IMR-90 (cell line): ENCODE measurements at regions not wholly inside any gene's neighbourhood (a gene's known extent, or its start where the extent isn't known, plus 50 kb on each side); places are given as distances from the start of the nearest gene placed in this dataset.

Experiments
- ATAC-seq: fragments of 200-7000 bp; cut with Tn5 transposase; 2 replicates; pipeline ENCODE4 v1.9.1; 2020; ENCODE audit warnings: low read depth, mild to moderate bottlenecking, moderate library complexity
- BruUV-seq: library from RNA; stranded (reverse); fragments of 400-500 nt; replicated peaks from 2 replicates; lab custom pipeline; 2021; lab: Mats Ljungman, UMichigan
- CTCF ChIA-PET: fragments of 300-600 bp; formaldehyde crosslinking; extraction: SDS; loops from one replicate; lab custom pipeline; 2021; ENCODE audit warnings: antibody characterized with exemption; lab: Yijun Ruan, JAX
- POLR2A ChIA-PET: fragments of 300-600 bp; sonication (Branson Sonifier 250); formaldehyde crosslinking; loops from one replicate; lab custom pipeline; 2022; ENCODE audit warnings: antibody characterized with exemption; ENCODE audit not compliant: unreplicated experiment; lab: Charles Lee
- DNase-seq: peaks from one replicate; pipeline ENCODE4 v3.0.0; 2013
- H2AFZ ChIP-seq: replicated peaks from 2 replicates; pipeline ENCODE3; 2013; ENCODE audit warnings: low read length, mild to moderate bottlenecking; ENCODE audit not compliant: poor library complexity
- H2AK5ac ChIP-seq: 2 replicates; pipeline ENCODE4 v1.6.1; 2013; ENCODE audit warnings: low read depth, low read length, inconsistent platforms
- H2AK9ac ChIP-seq: replicated peaks from 2 replicates; pipeline ENCODE3; 2013; ENCODE audit warnings: mild to moderate bottlenecking, low read depth, low read length, moderate library complexity; ENCODE audit not compliant: poor library complexity
- H2BK120ac ChIP-seq: 2 replicates; pipeline ENCODE4 v1.6.1; 2013; ENCODE audit warnings: low read depth, low read length, inconsistent platforms
- H2BK15ac ChIP-seq: 3 replicates; pipeline ENCODE4 v1.6.1; 2013; ENCODE audit warnings: low read depth, low read length, inconsistent platforms
- H2BK20ac ChIP-seq: 2 replicates; pipeline ENCODE4 v1.6.1; 2013; ENCODE audit warnings: low read depth, mild to moderate bottlenecking, inconsistent platforms, low read length, moderate library complexity
- H2BK5ac ChIP-seq: 2 replicates; pipeline ENCODE4 v1.6.1; 2013; ENCODE audit warnings: mild to moderate bottlenecking, low read depth, low read length, inconsistent platforms; ENCODE audit not compliant: poor library complexity, severe bottlenecking
- H3K14ac ChIP-seq: replicated peaks from 2 replicates; pipeline ENCODE4 v1.6.1; 2013; ENCODE audit warnings: low read depth, low read length, inconsistent platforms
- H3K18ac ChIP-seq: 2 replicates; pipeline ENCODE4 v1.6.1; 2013; ENCODE audit warnings: low read depth, low read length, control low read depth
- H3K23ac ChIP-seq: 2 replicates; pipeline ENCODE4 v1.6.1; 2013; ENCODE audit warnings: low read depth, low read length, inconsistent platforms
- H3K27ac ChIP-seq: 2 replicates; pipeline ENCODE4 v1.5.1; 2013; ENCODE audit warnings: mild to moderate bottlenecking, control low read depth, low read length; ENCODE audit not compliant: insufficient read depth
- H3K27me3 ChIP-seq: 2 replicates; pipeline ENCODE4 v1.6.1; 2013; ENCODE audit warnings: low read length; ENCODE audit not compliant: control insufficient read depth, insufficient read depth
- H3K36me3 ChIP-seq: 2 replicates; pipeline ENCODE4 v1.6.1; 2013; ENCODE audit warnings: low read length, mixed read lengths; ENCODE audit not compliant: control insufficient read depth, insufficient read depth
- H3K4ac ChIP-seq: 2 replicates; pipeline ENCODE4 v1.6.1; 2013; ENCODE audit warnings: low read depth, low read length, inconsistent platforms
- H3K4me1 ChIP-seq: 2 replicates; pipeline ENCODE4 v1.6.1; 2013; ENCODE audit warnings: low read length, mixed read lengths; ENCODE audit not compliant: control insufficient read depth, insufficient read depth
- H3K4me2 ChIP-seq: 2 replicates; pipeline ENCODE4 v1.6.1; 2013; ENCODE audit warnings: low read depth, mild to moderate bottlenecking, control low read depth, low read length, moderate library complexity
- H3K4me3 ChIP-seq: 2 replicates; pipeline ENCODE4 v1.5.1; 2013; ENCODE audit warnings: low read depth, mild to moderate bottlenecking, control low read depth, low read length, moderate library complexity; ENCODE audit not compliant: insufficient read depth
- H3K56ac ChIP-seq: 2 replicates; pipeline ENCODE4 v1.6.1; 2013; ENCODE audit warnings: low read length, inconsistent platforms; ENCODE audit not compliant: insufficient read depth; ENCODE audit errors: extremely low read depth
- H3K79me1 ChIP-seq, 2 experiments: 2 replicates each; pipeline ENCODE4 v1.6.1; 2013; ENCODE audit warnings: low read length in 2 of 2, inconsistent platforms in 1 of 2, low read depth in 1 of 2
- H3K9ac ChIP-seq: 2 replicates; pipeline ENCODE4 v1.6.1; 2013; ENCODE audit warnings: low read depth, low read length, control low read depth
- H3K9me1 ChIP-seq: 2 replicates; pipeline ENCODE4 v1.6.1; 2013; ENCODE audit warnings: low read length, inconsistent platforms; ENCODE audit not compliant: insufficient read depth
- H3K9me3 ChIP-seq: 2 replicates; pipeline ENCODE4 v1.6.1; 2013; ENCODE audit warnings: low read length; ENCODE audit not compliant: control insufficient read depth, insufficient read depth
- H4K20me1 ChIP-seq: 2 replicates; pipeline ENCODE4 v1.6.1; 2013; ENCODE audit warnings: low read length, inconsistent platforms; ENCODE audit not compliant: insufficient read depth
- H4K5ac ChIP-seq: 2 replicates; pipeline ENCODE4 v1.6.1; 2013; ENCODE audit warnings: mild to moderate bottlenecking, low read depth, low read length, control low read depth
- H4K8ac ChIP-seq, 2 experiments: 2 replicates each; pipeline ENCODE4 v1.6.1; 2013; ENCODE audit warnings: low read depth in 2 of 2, low read length in 2 of 2, control low read depth in 1 of 2, inconsistent platforms in 1 of 2
- H4K91ac ChIP-seq: 2 replicates; pipeline ENCODE4 v1.6.1; 2013; ENCODE audit warnings: low read depth, low read length, inconsistent platforms; ENCODE audit not compliant: insufficient read depth
- BHLHE40 ChIP-seq: fragments of 150-350 bp; IDR thresholded peaks from 2 replicates; pipeline ENCODE4 v1.6.1; 2016; ENCODE audit warnings: mild to moderate bottlenecking, low read depth, low read length
- CHD1 ChIP-seq: IDR thresholded peaks from 2 replicates; pipeline ENCODE4 v1.6.1; 2012; ENCODE audit warnings: low read depth, low read length, improper control_type of control experiment
- MAFK ChIP-seq: IDR thresholded peaks from 2 replicates; pipeline ENCODE4 v1.6.1; 2012; ENCODE audit warnings: low read depth, low read length, improper control_type of control experiment
- MAZ ChIP-seq: IDR thresholded peaks from 2 replicates; pipeline ENCODE4 v1.6.1; 2012; ENCODE audit warnings: low read depth, mild to moderate bottlenecking, low read length, improper control_type of control experiment, moderate library complexity, borderline replicate concordance
- NFE2L2 ChIP-seq: fragments of 150-350 bp; IDR thresholded peaks from 2 replicates; pipeline ENCODE4 v1.6.1; 2016; ENCODE audit warnings: low read depth, mild to moderate bottlenecking, low read length
- SMC3 ChIP-seq: fragments of 150-350 bp; IDR thresholded peaks from 2 replicates; pipeline ENCODE4 v1.6.1; 2016; ENCODE audit warnings: low read depth, mild to moderate bottlenecking, antibody characterized with exemption, low read length, moderate library complexity
- USF2 ChIP-seq: fragments of 150-350 bp; IDR thresholded peaks from 2 replicates; pipeline ENCODE4 v1.6.1; 2017; ENCODE audit warnings: mild to moderate bottlenecking, antibody characterized with exemption, low read length, low read depth
- WGBS, 2 experiments: methylation state at CpG; one replicate each; pipeline versions ENCODE4 v1.1.5 to v1.1.7; 2013; ENCODE audit warnings: missing lambda C conversion rate in 2 of 2; ENCODE audit not compliant: insufficient read length in 1 of 2; ENCODE audit errors: extremely low coverage in 2 of 2; 5-methylcytosine and 5-hydroxymethylcytosine counted together
- dilution Hi-C: fragments of 300-500 bp; cut with HindIII; formaldehyde crosslinking; loops from one replicate; pipeline ENCODE4 v1.14.3; 2018; ENCODE audit warnings: low sequenced_read_pairs; ENCODE audit not compliant: unreplicated experiment
- in situ Hi-C: fragments of 300-500 bp; cut with MboI; formaldehyde crosslinking; loops from 3 replicates; pipeline ENCODE4 v1.14.3; 2019; ENCODE audit warnings: low sequenced_read_pairs, inconsistent platforms, mixed read lengths
- intact Hi-C: fragments of 100-400 bp; cut with micrococcal nuclease; formaldehyde crosslinking; loops from 2 replicates; pipeline ENCODE4 v1.10.0; 2022
- TF ChIP-seq, protein P1 (sequence below): conservative IDR thresholded peaks from 2 replicates; pipeline ENCODE4 v1.5.1; 2012; ENCODE audit warnings: mild to moderate bottlenecking, low read depth, low read length, improper control_type of control experiment

DNA sequence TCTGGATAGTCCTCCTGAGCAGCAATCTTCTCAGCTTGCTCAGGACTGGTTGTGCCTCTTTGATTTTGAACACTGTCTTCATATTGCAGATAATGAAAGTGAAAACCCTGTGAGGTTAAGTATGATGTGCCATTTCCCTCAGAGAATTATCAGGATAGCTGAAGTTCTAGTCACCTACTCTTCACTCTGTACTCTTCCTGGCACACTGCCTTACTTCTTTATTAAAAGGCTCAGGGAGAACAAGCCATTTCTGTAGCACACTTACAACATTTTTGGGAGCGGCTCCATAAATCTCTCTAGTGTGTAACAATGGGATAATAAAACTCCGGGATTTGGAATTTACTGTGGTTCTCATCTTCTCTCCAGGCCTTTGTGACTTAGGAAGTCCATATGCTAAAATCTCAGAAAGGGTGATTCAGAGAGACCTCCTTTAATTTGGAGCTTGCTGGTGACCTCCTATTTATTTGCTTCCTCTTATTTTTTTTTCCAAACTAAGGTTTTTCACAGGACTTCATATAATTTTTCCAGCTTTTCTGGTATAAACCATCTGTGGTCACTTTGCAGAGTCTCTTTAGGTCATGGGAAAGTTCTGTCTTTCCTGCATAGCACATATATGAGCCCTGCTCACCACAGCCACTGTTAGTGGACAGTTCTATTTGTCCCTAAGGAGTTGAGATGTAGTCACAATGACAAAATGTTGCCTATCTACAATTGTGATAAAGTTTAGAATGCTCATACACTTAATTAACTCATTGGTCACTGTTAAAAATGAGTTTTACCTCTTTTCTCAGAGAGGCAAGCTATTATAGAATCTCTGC is 53.5 kb upstream of the LDHB start:
- no peak for DNase-seq
- H4K8ac ChIP-seq: no peak overlapping the region
- H2AK5ac ChIP-seq: no peak overlapping the region
- H3K27me3 ChIP-seq: no peaks in the 10 kb centered on the region
- H3K9me3 ChIP-seq: no peaks in the 10 kb centered on the region
- ATAC-seq: no peak
- no peaks in the 10 kb centered on the region for H3K9me1 ChIP-seq
- dilution Hi-C loops (no loop called here), intact Hi-C loops (no loop called here), in situ Hi-C loops (no loop called here)
- ChIA-PET CTCF (interaction anchor here (1.3 kb wide), 1 partner anchor 13 kb away, joined by 8 read pairs; no protein-coding TSS in a partner anchor), POLR2A (no interaction called here)
- no peak overlapping the region for H4K5ac ChIP-seq
- no peak overlapping the region for H3K18ac ChIP-seq
- H4K91ac ChIP-seq: no peak overlapping the region
- no CpG with 5 or more reads among the region's 2 CpGs for WGBS, 2 experiments
- no peak overlapping the region for H2BK15ac ChIP-seq
- no peak overlapping the region for H3K23ac ChIP-seq
- H3K9ac ChIP-seq: no peak overlapping the region
- H4K20me1 ChIP-seq: no peaks in the 10 kb centered on the region
- H3K36me3 ChIP-seq: no peaks in the 10 kb centered on the region
- no peak overlapping the region for H2BK20ac ChIP-seq
- H3K27ac ChIP-seq: no peak overlapping the region
- H3K4me1 ChIP-seq: no peaks in the 10 kb centered on the region
- no peak overlapping the region for H2AFZ ChIP-seq
- no peak overlapping the region for H3K14ac ChIP-seq
- H3K4me2 ChIP-seq: no peak overlapping the region
- H3K4ac ChIP-seq: no peak overlapping the region
- H2BK120ac ChIP-seq: no peak overlapping the region
- TF ChIP-seq BHLHE40 (no peak), MAFK (no peak), CHD1 (no peak), NFE2L2 (no peak), SMC3 (no peak), MAZ (no peak), USF2 (no peak)
- TF ChIP-seq, protein P1, sequence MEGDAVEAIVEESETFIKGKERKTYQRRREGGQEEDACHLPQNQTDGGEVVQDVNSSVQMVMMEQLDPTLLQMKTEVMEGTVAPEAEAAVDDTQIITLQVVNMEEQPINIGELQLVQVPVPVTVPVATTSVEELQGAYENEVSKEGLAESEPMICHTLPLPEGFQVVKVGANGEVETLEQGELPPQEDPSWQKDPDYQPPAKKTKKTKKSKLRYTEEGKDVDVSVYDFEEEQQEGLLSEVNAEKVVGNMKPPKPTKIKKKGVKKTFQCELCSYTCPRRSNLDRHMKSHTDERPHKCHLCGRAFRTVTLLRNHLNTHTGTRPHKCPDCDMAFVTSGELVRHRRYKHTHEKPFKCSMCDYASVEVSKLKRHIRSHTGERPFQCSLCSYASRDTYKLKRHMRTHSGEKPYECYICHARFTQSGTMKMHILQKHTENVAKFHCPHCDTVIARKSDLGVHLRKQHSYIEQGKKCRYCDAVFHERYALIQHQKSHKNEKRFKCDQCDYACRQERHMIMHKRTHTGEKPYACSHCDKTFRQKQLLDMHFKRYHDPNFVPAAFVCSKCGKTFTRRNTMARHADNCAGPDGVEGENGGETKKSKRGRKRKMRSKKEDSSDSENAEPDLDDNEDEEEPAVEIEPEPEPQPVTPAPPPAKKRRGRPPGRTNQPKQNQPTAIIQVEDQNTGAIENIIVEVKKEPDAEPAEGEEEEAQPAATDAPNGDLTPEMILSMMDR: no peak
- H2BK5ac ChIP-seq: no peak overlapping the region
- no peak overlapping the region for H3K4me3 ChIP-seq
- H3K79me1 ChIP-seq: no peaks in the 10 kb centered on the region
- H3K56ac ChIP-seq: no peak overlapping the region
- no peak overlapping the region for H2AK9ac ChIP-seq
- no TSS peak for BruUV-seq
